Ammon's horn (tissue), 1 donor: ENCODE measurements at regions not wholly inside any gene's neighbourhood (a gene's known extent, or its start where the extent isn't known, plus 50 kb on each side); places are given as distances from the start of the nearest gene placed in this dataset.
"Not testable (repeated sequence)": the region's sequence is repeated elsewhere in the genome, so short reads cannot be mapped to it uniquely, and the experiment has no call there.

Experiments used
- DNase-seq: peaks from one replicate; pipeline ENCODE4 v3.0.0-alpha.2; 2016; ENCODE audit warnings: low spot score

GRCh38 chr19:28601723-28602440, 611.1 kb downstream of the UQCRFS1 start:
- no peak for DNase-seq

GRCh38 chr19:28598861-28599260, 614.1 kb downstream of the UQCRFS1 start:
- DNase-seq = no peak

- DNase-seq = no peak
These were observed 616.3 kb downstream of the UQCRFS1 start for GRCh38 chr19:28596561-28597071.

DNA sequence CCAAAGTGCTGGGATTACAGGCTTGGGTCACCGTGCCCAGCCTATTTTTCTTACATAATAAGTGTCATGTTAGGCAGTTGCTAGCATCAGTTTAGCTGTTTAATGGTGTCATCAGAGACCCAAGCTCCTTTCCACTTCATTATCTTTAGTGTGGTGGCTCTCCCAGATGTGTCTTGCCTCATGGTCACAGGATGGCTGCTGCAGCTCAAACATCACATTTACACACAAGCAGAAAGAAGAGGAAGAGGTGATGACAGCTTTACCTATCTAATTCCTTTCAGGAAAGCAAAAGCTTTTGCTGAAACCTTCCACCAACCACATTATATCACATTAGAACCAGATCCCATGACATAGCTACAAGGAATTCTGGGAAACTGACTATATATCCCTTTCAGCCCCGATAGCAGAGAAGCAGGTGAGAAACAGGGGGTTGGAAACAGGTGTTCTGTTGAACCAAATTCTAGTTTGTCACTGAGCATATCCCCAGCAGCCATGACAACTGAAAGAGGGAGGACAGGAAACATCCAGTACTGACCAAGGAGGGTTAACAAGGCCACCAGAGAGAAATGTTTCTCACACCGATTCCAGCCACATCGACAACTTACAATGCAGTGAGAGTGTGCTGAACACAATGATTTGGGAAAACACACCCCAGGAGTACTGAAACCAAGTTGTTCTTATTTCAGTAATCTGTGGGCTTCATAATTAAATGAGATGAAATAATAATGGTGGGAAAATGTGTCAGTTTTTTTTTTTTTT, 617.0 kb downstream of the UQCRFS1 start:
- DNase-seq = no peak

GRCh38 chr19:28594737-28595136, 618.2 kb downstream of the UQCRFS1 start:
- no peak for DNase-seq

DNA sequence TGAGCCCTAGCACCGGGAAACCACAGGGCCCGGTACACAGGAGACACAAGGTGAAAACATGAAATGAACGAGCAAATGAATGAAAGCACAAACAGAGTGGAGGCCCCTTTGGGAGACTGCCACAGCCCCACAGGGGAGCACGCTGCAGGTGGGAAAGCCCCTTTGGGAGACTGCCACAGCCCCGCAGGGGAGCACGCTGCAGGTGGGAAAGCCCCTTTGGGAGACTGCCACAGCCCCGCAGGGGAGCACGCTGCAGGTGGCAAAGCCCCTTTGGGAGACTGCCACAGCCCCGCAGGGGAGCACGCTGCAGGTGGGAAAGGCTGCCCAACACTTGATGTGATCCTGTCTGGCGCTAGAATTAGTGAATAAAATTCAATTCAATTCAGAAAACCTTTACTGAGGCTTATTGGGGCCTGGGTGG, 623.0 kb downstream of the UQCRFS1 start:
- DNase-seq = not testable (repeated sequence)

- no peak for DNase-seq
These were observed 626.5 kb downstream of the UQCRFS1 start for GRCh38 chr19:28586474-28586873.

DNA sequence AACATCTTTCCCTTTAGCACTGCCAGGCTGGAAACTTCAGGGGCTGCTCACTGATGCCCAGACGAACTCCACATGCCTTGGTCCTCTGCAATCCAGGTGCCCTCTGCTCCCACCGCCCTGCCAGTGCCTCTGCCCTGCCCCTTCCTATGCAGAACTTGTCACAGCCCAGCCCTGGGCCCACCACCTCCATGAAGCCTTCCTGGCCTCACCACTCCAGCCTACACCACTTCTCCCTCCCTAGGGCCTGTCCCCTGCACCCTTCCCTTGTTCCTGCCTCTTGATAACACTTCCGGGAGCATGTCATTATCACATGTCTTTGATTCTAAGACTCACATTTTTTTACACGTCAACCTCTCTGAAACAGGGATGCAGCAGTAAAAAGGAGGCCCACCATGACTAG, 627.2 kb downstream of the UQCRFS1 start:
- DNase-seq = no peak

DNA sequence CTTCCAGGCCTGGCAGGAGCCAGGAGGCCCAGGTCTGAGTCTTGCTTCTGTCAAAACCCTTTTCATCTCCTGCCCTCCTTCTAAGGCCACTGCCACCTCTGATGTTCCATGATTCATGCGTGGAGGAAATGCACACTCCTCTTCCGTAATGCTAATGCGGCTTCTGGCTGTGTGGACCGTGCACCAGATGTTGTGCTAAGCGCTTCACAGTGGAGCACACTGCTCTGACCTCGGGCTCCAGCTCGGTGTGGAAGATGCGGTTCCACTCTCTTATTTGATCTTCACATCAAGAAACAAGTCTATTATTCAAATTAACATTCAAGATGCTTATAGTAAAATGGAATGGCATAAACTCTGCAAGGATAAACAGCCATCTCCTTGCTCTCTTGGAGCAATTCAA, 629.2 kb downstream of the UQCRFS1 start:
- no peak for DNase-seq

GRCh38 chr19:28583242-28583641, 629.7 kb downstream of the UQCRFS1 start:
- no peak for DNase-seq

DNA sequence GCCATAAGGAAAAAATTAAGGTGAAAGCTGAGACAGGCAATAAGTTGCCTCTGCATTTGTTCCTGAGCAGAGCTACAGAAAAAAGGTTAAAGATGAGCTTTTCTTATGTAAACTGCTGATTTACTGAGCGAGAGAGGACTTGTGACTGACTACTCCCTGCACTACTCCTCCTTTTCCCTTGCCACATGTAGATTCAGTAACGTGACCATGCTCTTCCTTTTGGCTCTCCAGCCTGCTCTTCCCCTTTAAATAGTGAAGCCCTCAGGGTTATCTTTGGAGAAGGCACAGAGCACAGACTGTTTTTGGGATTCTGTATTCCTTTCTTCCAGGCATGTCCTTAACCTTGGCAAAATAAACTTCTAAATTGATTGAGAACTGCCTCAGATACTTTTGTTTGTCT, 630.2 kb downstream of the UQCRFS1 start:
- DNase-seq = no peak

DNA sequence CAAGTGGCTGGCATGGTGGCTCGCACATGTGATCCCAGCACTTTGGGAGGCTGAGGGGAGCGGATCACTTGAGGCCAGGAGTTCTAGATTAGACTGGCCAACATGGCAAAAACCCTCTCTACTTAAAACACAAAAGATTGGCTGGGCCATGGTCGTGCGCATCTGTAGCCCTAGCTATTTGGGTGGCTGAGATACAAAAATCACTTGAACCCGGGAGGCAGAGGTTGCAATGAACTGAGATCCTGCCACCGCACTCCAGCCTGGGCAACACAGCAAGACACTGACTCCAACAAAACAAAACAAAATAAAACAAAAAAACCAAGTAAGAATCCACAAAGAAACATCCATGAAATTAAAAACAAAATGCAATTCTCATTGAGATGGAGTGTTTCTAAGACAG, 630.6 kb downstream of the UQCRFS1 start:
- DNase-seq = no peak

GRCh38 chr19:28581468-28581770, 631.5 kb downstream of the UQCRFS1 start:
- DNase-seq = no peak

DNA sequence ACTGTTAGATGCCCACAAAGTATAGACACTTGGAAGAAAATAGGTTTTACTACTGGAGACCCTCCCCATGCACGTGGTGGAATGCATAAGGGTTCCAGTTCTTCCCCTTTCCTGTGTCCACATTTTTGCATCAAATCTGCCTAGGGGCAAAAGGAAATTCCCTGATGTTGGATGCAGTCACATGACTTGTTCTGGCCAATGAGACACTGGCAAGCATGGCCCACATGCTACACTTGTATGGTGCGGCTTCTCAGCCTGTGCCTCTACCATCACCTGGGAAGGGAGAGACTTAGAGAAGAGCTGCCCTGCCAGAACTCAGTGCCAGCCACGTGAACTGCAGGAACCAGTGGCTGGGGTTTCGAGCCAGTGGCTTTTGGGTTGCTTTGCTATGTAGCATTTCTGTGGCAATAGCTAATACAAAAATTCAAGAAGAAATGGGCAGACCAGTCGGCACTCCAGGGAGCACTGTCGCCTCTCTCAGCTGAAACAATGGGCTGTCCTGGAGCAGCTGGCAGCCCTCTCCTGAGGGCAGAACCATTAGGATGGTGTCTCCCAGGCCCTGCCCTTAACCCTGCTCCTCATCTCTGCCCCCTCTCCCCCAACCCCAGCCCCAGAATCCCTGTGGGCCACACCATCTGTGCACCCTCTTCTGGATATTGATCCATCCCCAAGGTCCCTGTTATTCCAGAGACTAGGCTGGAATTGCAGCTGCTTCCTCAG, 634.0 kb downstream of the UQCRFS1 start:
- DNase-seq = no peak

GRCh38 chr19:28578208-28578607, 634.7 kb downstream of the UQCRFS1 start:
- DNase-seq = no peak

DNA sequence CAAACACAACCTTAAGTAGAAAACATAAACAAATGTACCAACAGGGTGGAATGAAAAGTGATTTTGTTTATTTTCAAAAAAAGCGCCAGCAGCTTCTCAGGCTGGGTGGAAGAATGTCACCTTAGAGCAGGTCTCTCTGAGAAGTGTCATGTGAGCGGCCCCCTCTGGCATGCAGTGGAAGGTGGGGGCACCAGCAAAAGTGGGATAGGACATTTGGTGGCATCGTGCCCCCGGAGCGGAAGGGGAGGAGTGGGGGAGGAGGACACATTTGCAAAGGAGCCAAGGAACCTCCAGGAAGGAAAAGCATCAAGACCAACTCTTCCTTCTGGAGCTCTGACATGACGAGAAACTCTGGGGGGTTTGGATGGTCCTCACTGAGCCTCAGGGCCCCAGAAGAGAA, 635.3 kb downstream of the UQCRFS1 start:
- no peak for DNase-seq

- peak; percentile 12 for DNase-seq
These were observed 635.7 kb downstream of the UQCRFS1 start for GRCh38 chr19:28577233-28577632.

DNA sequence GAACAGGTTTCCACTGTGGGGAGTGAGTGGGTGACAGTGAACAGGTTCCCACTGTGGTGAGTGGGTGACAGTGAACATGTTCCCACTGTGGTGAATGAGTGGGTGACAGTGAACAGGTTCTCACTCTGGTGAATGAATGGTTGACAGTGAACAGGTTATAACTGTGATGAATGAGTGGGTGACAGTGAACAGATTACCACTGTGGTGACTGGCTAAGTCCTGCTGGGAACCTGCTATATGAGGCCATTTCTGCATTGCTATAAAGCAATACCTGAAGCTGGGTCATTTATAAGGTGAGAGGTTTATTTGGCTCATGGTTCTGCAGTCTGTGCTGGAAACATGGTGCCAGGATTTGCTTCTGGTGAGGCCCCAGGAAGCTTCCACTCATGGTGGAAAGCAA, 637.1 kb downstream of the UQCRFS1 start:
- no peak for DNase-seq

GRCh38 chr19:28575312-28575711, 637.6 kb downstream of the UQCRFS1 start:
- DNase-seq = not testable (repeated sequence)

DNA sequence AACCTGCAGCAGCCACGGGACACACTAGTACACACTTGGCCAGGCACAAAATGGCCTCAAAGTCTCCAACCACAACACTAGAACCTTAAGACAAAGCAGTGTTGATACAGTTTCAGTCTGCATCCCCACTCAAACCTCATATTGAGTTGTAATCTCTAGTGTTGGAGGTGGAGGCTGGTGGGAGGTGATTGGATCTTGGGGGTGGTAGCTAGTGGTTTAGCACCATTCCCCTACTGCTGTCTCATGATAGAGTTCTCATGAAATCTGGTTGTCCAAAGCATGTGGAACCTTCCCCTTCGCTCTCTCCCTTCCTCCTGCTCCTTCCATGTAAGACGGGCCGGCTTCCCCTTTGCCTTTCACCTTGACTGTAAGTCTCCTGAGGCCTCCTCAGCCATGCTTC, 638.7 kb downstream of the UQCRFS1 start:
- DNase-seq = no peak

GRCh38 chr19:28569132-28570131, 643.5 kb downstream of the UQCRFS1 start:
- no peak for DNase-seq

DNA sequence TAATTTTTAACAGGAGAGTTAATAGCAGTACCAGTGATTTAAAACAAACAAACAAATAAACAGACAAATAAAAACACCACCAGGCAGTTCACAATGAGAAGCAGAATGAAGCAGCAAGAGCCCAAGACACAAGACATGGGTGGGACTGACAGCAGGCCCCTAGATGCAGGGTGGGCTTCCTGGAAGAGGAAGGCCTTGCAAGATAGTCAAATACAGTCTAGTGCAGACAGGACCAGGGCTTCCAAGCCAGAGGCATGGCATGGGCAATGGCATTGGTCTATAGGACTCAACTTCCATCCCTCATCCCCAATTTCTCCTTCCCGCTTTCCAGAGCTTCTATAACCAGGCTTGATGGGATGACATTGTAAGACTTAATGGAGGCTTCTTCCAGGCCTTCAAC, 645.1 kb downstream of the UQCRFS1 start:
- DNase-seq = no peak
